SK-N-MC (cell line): ENCODE measurements at regions not wholly inside any gene's neighbourhood (a gene's known extent, or its start where the extent isn't known, plus 50 kb on each side); places are given as distances from the start of the nearest gene placed in this dataset.

Experiments
- EZH2 ChIP-seq: fragments of 200-600 bp; sonication (generic); IDR thresholded peaks from one replicate; pipeline ENCODE4 v1.6.1; 2017; ENCODE audit warnings: antibody characterized with exemption
- FOXP2 ChIP-seq: optimal IDR thresholded peaks from 2 replicates; pipeline ENCODE3; 2011; ENCODE audit warnings: mild to moderate bottlenecking, moderate library complexity; ENCODE audit not compliant: insufficient read depth; ENCODE audit errors: extremely low read length, control extremely low read depth
- POLR2AphosphoS5 ChIP-seq: IDR thresholded peaks from 2 replicates; pipeline ENCODE4 v1.6.1; 2012; ENCODE audit warnings: mild to moderate bottlenecking, low read depth, low read length, borderline replicate concordance

- TF ChIP-seq POLR2AphosphoS5 (no peak), EZH2 (no peak), FOXP2 (no peak)
Measured at GRCh38 chr2:147449323-147449991, 395.4 kb upstream of the ACVR2A start.
